Retinal pigment epithelial cell (primary cell): ENCODE measurements at regions not wholly inside any gene's neighbourhood (a gene's known extent, or its start where the extent isn't known, plus 50 kb on each side); places are given as distances from the start of the nearest gene placed in this dataset.

Source experiments
- DNase-seq: peaks from one replicate; pipeline ENCODE4 v3.0.0-alpha.2; 2010; ENCODE audit warnings: low read depth
- H3K4me3 ChIP-seq: 2 replicates; pipeline ENCODE4 v1.5.1; 2011; ENCODE audit warnings: mild to moderate bottlenecking, low read length, control low read depth, moderate library complexity
- CTCF ChIP-seq: conservative IDR thresholded peaks from 2 replicates; pipeline ENCODE4 v1.5.1; 2011; ENCODE audit warnings: low read depth, low read length, control low read depth, inconsistent platforms

- no peak for DNase-seq
- TF ChIP-seq CTCF = no peak
- no peak overlapping the region for H3K4me3 ChIP-seq
These were observed 214.3 kb downstream of the NEBL start for GRCh38 chr10:20682782-20683181.

DNA sequence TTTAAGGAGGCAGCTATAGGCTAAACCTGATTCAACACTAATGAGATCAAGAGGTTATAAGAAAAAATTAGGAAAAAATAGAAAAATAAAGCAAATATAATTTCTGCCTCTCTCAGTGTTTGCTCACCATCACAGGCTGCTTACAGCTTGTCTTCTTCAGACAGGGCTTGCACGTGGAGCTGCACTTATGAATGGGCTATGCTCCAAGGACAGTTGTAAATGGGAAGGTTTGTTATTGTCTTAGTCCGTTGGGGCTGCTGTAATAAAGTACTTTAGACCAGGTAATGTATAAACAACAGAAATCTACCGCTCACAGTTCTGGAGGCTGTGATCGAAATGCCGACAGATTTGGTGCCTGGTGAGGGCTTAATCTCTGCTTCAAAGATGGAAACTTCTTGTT is 219.8 kb downstream of the NEBL start:
- TF ChIP-seq CTCF = no peak
- H3K4me3 ChIP-seq = no peak overlapping the region
- DNase-seq = no peak

GRCh38 chr10:20674926-20675325 is 222.2 kb downstream of the NEBL start:
- DNase-seq = no peak
- no peak overlapping the region for H3K4me3 ChIP-seq
- no peak for TF ChIP-seq CTCF

DNA sequence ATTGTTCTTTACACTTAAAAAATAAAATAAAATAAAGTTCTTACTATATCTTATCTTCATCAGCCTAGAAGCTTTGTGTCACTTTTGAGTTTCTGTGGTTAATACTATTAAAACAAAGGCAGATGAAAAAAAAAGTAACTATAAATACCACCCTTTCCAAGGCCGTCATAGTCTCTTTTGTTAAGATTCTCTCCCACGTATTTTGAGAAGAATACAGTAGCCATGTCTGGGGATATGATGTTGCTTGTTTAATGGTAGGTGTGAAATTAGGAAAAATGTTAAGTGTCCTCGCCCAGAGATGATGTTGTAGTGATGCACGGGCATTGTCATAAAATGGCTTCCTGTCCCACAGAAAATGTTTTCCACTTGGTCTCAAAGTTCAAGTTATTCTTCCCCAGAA is 223.9 kb downstream of the NEBL start:
- no peak for TF ChIP-seq CTCF
- DNase-seq = no peak

GRCh38 chr10:20672741-20673140 is 224.4 kb downstream of the NEBL start:
- H3K4me3 ChIP-seq = no peak overlapping the region
- no peak for TF ChIP-seq CTCF

More for the DNA sequence above, 223.9 kb downstream of the NEBL start:
- no peak overlapping the region for H3K4me3 ChIP-seq

GRCh38 chr10:20670579-20670978 is 226.5 kb downstream of the NEBL start:
- H3K4me3 ChIP-seq = no peak overlapping the region
- no peak for DNase-seq
- no peak for TF ChIP-seq CTCF

More at GRCh38 chr10:20672741-20673140, 224.4 kb downstream of the NEBL start:
- no peak for DNase-seq

GRCh38 chr10:20668985-20669384 is 228.1 kb downstream of the NEBL start:
- TF ChIP-seq CTCF = no peak
- no peak for DNase-seq
- no peak overlapping the region for H3K4me3 ChIP-seq
